NAMALWA (cell line): ENCODE measurements at regions not wholly inside any gene's neighbourhood (a gene's known extent, or its start where the extent isn't known, plus 50 kb on each side); places are given as distances from the start of the nearest gene placed in this dataset.
"Not testable (repeated sequence)": the region's sequence is repeated elsewhere in the genome, so short reads cannot be mapped to it uniquely, and the experiment has no call there.

ENCODE experiments used
- DNase-seq: peaks from one replicate; pipeline ENCODE4 v3.0.0-alpha.2; 2015; ENCODE audit warnings: low spot score

DNA sequence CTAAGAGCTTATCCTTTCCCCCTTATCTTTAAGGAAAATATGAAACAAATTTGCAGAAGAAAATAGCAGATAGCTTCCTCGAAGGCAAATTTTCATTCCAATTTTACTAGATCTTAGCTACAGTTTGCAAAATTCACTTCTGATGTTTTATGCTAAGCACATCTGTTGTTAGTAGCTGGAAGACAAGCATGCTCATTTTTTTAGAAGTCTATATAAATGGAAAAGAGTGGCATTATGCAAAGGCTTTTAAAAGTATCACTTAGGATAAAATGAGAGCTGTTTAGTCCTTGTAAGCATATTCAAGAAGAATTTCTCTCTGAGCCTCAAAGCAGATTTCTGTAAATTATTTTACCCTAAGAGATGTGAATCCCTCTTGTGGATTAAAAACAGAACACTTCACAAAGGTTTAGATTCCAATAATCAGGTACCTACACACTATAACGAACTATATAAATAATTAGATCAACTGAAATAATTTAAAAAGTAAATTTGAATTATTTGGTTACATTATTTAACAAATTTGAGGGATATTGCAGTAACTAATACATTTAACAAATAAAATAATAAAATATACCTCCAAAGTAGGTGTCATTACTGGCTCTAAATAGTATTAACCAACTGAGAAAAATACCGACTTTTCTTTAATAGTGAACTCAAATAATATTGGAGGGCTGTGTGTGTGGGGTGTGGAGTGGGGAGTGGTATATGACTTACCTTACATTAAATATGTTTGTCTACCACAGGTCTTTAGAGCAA, 307.1 kb downstream of the SEMA3D start:
- no peak for DNase-seq

DNA sequence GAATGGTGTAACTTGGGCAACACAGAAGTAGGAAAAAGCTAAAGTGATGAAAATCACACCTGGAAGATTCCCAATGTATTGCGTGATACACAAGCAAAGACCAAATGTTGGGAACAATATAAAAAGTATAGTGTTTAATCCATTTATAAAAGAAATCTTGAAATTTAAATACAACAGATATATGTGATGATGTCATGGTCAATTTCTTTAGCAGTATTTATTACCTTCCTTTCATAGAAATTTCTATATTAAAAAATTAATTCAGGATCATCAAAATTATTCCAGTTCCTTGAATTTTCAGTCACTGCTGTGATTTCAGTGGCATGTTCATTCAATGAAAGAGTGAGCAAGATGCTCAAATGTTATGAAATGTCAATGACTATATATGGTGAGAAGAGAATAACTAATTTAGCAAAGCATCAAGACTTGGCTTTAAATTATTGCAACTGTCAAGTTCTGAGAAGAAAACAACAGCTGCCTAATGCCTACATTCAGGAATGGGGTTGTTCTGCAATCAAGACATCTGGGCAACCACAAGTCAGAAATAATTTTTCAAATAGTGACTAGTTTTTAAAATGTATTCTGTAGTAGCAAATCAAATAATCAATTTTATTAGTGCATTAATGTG, 308.8 kb downstream of the SEMA3D start:
- DNase-seq = no peak

DNA sequence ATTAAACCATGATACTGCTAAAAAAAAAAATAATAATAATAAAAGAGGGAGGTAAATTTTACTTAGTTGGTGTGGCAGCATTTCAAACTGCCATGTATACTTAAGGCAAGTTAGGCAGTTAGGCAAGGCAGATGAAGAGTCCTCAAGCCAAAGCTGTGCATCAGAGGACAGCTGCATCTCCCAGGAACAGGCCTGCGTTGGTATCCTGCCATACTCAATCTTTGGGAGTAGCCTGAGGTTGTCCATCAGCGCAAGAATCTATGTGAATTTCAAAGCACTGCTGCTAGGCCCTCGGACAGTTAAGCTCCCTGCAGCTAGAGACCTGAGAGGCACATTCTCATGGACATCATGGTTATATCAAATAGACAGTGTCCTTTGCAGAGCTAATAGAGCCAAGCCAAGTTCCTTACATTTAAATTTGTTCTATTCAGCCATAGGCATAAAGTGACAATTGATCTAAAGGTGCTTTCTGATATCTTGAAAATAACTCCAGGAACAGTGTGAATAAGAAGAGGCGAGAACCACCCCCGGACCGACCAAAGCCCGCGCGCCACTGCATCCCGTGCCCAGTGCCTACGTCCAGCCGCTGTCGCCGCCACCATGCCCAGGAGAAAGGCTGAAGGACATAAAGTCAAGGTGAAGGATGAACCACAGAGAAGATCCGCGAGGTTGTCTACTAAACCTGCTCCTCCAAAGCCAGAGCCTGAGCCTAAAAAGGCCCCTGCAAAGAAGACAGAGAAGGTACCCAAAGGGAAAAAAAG, 310.6 kb downstream of the SEMA3D start:
- DNase-seq = no peak

DNA sequence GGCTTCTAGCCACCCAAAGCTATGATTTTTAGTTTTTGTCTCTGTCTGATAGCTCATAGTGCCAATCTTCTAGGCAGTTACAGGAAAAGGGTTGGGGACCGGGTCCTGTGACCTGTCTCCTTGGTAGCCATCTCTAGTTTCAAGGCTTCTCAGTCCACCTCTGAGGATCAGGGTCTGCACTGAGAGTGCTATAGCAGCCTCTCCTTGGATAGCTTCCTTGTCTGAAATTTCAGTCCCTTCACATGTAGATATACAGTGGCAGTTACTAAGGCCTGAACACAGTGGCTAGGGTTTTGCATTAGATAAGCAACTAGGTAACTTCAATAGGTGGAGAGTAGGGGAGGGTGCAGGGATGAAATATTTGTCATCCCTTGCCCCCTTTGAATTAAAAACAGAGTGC, 321.3 kb downstream of the SEMA3D start:
- DNase-seq = no peak

DNA sequence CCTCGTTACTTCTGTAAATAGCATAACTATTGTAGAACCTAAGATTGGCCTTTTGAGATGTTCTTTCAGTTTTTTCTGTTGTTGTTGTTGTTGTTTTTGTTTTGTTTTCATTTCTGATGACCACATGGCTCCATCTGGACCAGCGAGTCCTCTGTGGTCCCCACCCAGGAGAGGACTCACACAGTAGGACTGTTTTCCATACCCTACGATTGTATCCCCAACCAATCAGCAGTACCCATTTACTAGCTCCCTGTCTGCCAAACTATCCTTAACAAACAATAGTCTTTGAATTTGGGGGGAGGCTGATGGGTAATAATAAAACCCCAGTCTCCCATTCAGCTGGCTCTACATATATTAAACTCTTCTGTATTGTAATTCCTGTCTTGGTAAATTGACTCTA, 329.5 kb downstream of the SEMA3D start:
- DNase-seq = no peak

DNA sequence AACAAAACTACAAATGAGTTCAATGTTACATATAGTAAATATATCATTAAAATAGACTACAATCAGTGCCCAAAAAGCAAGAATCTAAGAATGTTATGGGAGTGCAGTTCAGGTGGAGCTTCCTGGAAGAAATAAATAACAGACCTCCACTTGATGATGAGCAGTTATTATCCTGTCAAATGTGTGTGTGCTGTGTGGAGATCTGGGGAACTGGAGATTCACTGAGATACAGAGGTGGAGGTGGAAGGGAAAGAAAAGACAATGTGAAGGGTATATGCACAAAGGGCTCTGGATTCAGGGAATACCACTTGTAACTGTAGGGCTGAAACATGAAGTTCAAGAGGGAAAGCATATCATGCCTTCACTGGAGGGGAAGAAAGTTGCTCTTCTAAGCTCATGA, 331.1 kb downstream of the SEMA3D start:
- DNase-seq = no peak

DNA sequence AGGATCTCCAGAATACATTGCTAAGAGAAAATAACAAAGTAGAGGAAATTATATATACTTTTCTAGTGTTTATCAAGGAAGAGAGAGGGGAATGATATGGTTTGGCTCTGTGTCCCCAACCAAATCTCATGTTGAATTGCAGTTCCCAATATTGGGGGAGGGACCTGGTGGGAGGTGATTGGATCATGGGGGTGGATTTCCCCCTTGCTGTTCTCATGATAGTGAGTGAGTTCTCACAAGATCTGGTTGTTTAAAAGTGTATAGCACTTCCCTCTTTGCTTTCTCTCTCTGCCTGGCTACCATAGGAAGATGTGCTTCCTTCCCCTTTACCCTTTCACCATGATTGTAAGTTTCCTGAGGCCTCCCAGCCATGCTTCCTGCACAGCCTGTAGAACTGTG, 337.9 kb downstream of the SEMA3D start:
- DNase-seq = not testable (repeated sequence)

DNA sequence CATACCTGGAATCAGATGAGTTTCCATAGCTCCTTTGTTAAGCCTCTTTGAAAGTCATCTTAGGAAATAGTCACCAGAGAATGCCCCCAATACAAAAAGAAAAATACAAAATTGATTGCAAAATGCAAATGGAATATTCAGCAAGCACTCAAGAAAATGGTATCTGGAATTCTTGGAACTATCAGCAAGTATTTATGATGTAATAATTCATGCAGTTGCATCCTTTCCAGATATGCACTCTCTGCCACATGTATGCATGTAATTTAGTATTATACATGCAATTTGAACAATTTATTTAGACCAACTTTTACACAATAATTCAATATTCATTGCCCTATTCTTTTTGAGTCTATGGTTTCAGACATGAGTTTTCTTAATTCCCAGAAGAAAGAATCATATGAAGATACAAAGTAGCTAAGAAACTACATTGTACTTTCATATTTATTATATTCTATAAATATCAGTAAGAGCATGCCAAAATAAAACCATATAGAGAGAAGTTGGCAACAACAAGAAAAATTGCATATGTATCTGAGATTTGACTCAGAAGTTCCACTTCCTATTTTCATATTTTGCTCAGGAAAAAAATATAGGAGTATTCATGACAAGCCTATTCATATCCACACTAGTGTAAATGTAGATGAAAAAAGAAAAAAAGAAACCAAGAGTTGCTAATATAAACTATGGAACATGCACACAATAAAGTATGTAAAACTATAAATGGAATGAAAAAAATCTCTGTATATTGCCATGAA, 338.5 kb downstream of the SEMA3D start:
- DNase-seq = no peak

DNA sequence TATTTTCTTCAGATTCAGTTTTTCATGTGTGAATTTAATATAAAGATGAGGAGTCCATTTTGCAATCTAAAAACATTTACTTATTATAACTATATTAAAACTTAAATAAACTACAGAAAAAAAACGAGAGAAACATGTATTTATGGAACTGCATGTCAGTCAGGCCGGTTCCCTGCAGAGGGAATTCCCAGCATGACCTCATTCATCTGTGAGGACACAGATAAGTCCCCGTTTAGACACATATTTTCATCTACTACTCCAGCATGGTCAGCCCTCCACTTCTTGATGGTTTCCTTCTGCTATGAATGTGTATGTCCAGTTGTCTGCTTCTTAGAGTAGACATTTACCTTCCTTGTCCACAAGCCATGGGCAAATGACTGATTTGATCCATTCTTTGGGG, 339.1 kb downstream of the SEMA3D start:
- DNase-seq = no peak

DNA sequence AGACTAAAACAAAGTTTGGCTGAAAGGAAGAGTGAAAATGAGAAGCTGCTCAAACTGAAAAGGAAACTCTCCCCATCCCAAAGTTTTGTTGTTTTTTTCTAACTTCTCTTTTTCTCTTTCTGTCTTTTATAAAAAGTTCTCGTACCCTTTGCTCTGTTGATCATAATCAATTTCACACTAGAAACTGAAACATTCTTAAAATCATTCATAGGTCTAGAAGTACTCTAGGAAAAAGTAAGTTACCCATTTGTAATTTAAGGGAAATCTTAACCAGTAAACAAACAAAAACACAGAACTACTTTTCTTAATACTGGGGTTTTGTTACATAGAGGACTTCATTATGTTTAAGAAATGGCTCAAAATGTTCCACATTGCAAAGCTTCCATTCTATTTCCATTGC, 339.8 kb downstream of the SEMA3D start:
- DNase-seq = no peak

DNA sequence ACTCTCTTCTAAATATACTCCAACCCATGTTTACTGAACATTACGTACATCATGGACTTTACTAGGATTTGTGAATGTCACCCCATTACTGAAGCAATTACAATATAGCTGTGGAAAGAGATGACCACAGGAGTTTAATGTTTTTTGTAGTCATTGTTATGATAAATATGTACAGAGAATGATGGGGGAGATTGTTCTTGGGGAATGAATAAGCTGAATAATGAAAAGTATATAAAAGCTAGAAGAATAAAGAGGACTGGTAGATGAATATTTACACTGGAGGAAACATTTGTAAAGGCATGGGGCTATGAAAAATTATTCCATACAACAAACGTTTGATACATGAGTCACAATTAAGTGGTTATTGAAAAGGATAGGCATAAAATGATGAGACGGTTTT, 340.9 kb downstream of the SEMA3D start:
- no peak for DNase-seq

DNA sequence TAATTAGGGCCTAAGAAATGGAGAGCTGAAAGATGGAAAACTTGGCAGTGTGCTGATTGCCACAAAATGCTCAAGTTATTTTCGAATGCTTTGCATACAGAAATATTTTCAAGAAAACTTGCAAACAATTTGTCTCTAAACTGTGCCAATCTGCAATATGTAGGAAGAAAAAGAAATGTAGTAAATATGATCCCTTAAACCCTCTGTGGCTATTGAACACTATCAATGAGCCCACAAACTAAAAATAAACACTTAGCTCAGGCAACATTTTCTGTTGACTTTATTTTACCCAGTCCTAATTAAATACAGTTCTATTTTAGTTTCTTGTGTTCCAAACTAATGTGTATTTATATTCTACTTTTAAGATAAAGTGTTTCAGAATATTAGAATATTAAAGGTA, 342.1 kb downstream of the SEMA3D start:
- no peak for DNase-seq

DNA sequence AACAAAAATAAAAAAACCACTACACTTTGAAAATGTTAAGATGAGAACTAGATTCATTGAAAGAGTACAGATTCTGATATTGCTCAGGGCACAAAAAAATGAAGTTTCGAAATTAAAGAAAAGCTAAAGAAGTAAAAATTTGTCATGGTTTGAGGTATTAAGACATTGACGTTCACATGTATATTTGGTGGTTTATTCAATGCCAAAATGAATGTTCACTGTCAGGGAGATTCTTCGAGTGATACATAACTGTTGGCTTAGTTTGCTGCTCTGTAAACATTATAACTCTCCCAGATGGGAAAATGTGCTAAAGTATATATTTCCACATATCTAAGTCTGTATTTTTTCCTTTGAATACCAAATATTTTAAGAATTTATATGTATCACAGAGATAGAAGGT, 345.0 kb downstream of the SEMA3D start:
- no peak for DNase-seq

DNA sequence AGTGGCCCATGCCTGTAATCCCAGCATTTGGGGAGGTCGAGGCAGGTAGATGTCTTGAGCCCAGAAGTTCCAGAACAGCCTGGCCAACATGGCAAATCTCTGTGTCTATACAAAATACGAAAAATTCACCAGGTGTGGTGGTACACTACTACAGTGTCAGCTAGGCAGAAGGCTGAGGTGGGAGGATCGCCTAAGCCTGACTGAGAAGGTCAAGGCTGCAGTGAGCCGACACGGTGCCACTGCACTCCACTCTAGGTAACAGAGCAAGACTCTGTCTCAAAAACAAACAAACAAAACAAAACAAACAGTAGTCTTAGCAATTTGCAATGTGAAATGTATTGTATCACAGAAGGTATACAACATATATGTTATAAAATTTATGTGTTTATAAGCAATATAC, 348.0 kb downstream of the SEMA3D start:
- no peak for DNase-seq

DNA sequence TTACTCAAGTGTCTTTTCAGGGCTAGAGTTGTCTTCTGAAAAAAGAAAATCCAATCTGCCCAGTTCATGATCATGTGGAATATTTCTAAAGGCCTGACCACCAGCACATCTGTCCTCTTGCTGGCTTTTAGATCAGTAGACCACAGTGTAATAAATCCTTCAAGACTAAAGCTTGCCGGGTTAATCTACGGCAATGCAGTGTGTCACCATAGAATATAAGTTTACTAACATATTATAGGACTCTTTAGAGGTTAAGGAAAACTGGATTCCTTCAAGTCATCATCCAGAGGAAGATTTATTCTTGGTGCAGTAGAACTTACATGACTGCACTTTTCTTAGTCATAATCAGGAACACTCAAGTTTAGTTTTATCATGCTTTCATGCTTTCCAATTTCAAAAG, 349.5 kb downstream of the SEMA3D start:
- DNase-seq = no peak

DNA sequence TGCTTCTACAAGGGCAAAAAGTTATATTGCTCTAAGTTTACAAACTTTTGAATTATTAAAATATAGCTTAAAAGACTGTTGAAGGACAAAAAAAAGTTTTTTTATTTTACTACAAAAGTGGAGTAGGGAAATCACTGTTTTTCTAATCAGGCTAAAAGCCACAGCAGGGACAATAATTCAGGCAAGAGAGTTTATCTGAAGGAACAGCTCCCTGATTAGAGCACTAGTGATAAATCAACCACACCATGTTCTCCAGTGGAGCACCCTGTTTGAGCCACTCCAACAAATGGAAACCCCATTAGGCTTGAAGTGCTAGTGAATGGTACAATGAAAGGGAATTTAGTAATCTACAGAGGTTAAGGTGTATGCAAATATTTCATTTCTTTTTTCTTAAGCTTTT, 357.1 kb downstream of the SEMA3D start:
- DNase-seq = no peak

DNA sequence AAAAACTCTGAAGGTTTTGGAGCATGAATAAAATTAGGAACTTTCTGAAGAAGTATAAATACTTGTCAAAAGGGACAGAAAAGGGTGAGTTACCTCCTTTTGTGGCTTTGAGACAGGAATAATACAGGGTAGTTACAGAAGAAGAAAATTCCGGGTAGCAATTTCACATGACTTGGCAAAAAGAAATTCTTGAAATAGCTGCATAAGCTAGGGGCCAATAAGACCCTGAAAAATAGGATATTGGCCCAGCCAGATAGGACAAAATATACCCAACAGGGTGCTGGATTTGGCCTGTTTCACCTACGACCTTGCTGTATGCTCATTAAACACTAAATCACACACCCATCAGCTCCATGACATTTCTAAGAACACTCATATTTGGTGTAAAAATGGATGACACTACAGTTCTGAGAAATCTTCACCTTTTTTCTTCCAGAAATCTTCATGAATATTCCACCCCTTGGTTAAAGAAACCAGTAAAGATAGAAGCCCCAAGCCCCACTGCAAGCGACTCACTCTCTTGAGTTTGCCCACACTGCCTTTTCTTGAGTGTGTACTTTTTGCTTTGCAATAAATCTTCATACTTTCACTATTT, 362.7 kb downstream of the SEMA3D start:
- DNase-seq = no peak

DNA sequence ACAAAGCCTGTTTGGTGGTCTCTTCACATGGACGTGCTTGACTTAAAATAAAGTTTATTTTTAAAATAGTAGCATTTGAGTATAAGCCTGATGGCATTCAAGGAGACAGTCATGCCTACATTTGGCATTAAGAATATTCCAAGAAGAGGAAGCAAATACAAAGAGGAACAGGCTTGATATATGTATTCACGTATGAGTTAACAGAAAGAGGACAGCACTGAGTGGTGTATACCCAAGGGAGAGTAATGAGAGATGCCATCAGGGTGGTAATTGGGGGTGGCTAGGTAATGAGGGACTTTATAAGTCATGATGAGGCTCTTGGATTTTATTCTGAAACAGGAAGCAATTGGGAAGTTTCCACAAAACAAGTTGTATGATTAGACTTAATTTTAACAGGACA, 363.3 kb downstream of the SEMA3D start:
- DNase-seq = no peak

DNA sequence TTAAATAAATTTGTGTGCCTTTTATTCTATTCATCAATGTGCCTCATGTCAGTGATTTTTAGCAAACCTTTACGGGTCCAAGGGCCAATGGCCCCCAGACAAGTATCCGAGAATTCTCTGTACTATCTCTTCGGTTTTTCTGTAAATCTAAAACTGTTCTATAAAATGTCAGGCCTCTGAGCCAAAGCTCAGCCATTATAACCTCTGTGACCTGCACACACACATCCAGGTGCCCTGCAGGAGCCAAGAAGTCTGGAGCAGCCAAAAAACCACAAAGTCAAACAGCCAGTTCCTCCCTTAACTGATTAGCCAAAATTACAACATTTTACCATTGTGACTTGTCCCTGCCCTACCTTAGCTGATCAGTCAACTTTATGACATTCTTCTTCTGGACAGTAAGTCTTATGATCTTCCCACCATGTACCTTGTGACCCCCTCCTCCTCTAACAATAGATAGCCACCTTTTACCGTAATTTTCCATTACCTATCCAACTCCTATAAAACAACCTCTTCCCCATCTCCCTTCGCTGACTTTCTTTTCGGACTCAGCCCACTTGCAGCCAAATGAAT, 363.8 kb downstream of the SEMA3D start:
- DNase-seq = no peak

DNA sequence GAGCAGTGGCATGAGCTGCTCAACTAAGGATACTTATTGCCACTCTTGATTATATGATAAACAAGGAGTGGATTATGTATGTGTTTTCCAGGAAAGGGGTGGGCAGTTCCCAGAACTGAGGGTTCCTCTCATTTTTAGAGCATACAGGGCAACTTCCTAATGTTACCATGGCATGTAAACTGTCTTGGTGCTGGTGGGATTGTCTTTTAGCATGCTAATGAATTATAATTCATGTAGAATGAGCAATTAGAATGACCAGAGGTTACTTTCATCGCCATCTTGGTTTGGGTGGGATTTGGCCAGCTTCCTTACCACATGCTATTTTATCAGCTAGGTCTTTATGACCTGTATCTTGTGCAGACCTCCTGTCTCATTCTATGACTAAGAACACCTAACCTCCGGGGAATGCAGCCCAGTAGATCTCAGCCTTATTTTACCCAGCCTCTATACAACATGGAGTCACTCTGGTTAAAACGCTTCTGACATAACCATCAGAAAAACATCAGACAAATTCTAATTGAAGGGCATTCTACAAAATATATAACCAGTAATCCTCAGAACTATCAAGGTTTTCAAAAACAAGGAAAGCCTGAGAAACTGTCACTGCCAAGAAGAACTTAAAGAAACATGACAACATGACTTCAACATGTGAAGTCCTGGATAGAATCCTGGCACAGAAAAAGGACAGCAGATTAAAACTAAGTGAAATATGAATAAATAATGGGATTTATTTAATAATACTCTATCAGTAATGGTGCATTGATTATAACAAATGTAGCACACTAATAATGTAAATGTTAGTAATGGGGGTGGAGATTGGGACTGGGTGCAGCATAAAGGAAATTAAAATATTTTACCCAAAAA, 365.0 kb downstream of the SEMA3D start:
- no peak for DNase-seq

DNA sequence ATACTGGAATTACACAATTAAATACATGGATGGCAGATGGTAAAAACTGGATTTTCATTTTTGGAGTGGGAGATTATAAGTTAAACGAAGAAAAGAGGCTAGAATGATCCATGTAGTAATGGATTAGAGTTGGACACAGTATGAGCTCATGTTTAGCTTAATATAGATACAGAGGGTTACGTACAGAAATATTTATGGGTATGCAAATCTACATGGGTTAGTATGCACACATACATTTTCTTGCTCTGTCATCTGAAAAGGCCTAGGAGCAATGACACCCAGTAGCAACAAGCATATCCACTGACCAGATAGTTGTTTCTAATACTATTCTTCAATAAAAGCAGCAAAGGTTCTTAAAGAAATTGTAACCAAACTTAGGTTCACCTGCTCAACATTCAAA, 366.4 kb downstream of the SEMA3D start:
- DNase-seq = peak; percentile 26
